Iris pigment epithelial cell (primary cell): ENCODE measurements at regions not wholly inside any gene's neighbourhood (a gene's known extent, or its start where the extent isn't known, plus 50 kb on each side); places are given as distances from the start of the nearest gene placed in this dataset.
"Not testable (repeated sequence)": the region's sequence is repeated elsewhere in the genome, so short reads cannot be mapped to it uniquely, and the experiment has no call there.

ENCODE experiments used
- DNase-seq: peaks from one replicate; pipeline ENCODE4 v3.0.0-alpha.2; 2011; ENCODE audit warnings: low read depth

- DNase-seq, result no peak
Observed at GRCh38 chr10:64732372-64732957, 1211.3 kb downstream of the REEP3 start.

- peak; percentile 9 for DNase-seq
Observed at GRCh38 chr10:64733980-64734379, 1212.8 kb downstream of the REEP3 start.

- DNase-seq, result no peak
Observed at GRCh38 chr10:64738462-64738861, 1217.3 kb downstream of the REEP3 start.

GRCh38 chr10:64745565-64745964, 1224.4 kb downstream of the REEP3 start:
- no peak for DNase-seq

GRCh38 chr10:64750672-64751071, 1229.5 kb downstream of the REEP3 start:
- no peak for DNase-seq

- no peak for DNase-seq
Observed at GRCh38 chr10:64753516-64753915, 1232.3 kb downstream of the REEP3 start.

- DNase-seq, result peak; percentile 1
Observed at GRCh38 chr10:64760371-64760770, 1239.2 kb downstream of the REEP3 start.

GRCh38 chr10:64762861-64763260, 1241.7 kb downstream of the REEP3 start:
- DNase-seq, result no peak

GRCh38 chr10:64765498-64765897, 1244.3 kb downstream of the REEP3 start:
- DNase-seq, result no peak

- DNase-seq, result no peak
Observed at GRCh38 chr10:64771253-64772050, 1250.3 kb downstream of the REEP3 start.

- no peak for DNase-seq
Observed at GRCh38 chr10:64773357-64773756, 1252.2 kb downstream of the REEP3 start.

GRCh38 chr10:64784451-64784850, 1263.2 kb downstream of the REEP3 start:
- not testable (repeated sequence) for DNase-seq

GRCh38 chr10:64785816-64786215, 1264.6 kb downstream of the REEP3 start:
- no peak for DNase-seq

- DNase-seq, result no peak
Observed at GRCh38 chr10:64786989-64787388, 1265.8 kb downstream of the REEP3 start.

- no peak for DNase-seq
Observed at GRCh38 chr10:64795847-64796246, 1274.6 kb downstream of the REEP3 start.

- DNase-seq, result no peak
Observed at GRCh38 chr10:64798297-64798696, 1277.1 kb downstream of the REEP3 start.

- not testable (repeated sequence) for DNase-seq
Observed at GRCh38 chr10:64808233-64808632, 1287.0 kb downstream of the REEP3 start.

GRCh38 chr10:64810046-64810445, 1288.8 kb downstream of the REEP3 start:
- DNase-seq, result peak; percentile 29

GRCh38 chr10:64813391-64813790, 1292.2 kb downstream of the REEP3 start:
- DNase-seq, result peak; percentile 8

GRCh38 chr10:64814201-64814600, 1293.0 kb downstream of the REEP3 start:
- DNase-seq, result no peak

GRCh38 chr10:64829888-64830412, 1308.7 kb downstream of the REEP3 start:
- no peak for DNase-seq

- DNase-seq, result no peak
Observed at GRCh38 chr10:64830869-64831268, 1309.7 kb downstream of the REEP3 start.

- DNase-seq, result no peak
Observed at GRCh38 chr10:64840341-64840740, 1319.1 kb downstream of the REEP3 start.
